ENCODE measurements at regions not wholly inside any gene's neighbourhood (a gene's known extent, or its start where the extent isn't known, plus 50 kb on each side); places are given as distances from the start of the nearest gene placed in this dataset.

- H3K27ac ChIP-seq = no peak overlapping the region
- no peaks in the 10 kb centered on the region for H3K4me1 ChIP-seq
- no peak for TF ChIP-seq CTCF (IDR thresholded peaks at IDR 0.05)
- no peak for TF ChIP-seq POLR2A (IDR thresholded peaks at IDR 0.05)
- no peaks in the 10 kb centered on the region for H3K36me3 ChIP-seq
- H3K9me3 ChIP-seq = no peaks in the 10 kb centered on the region
- H3K4me3 ChIP-seq = no peak overlapping the region
- DNase-seq = no peak
- H3K27me3 ChIP-seq = no peaks in the 10 kb centered on the region
Observed at GRCh38 chr2:65582364-65582763, 150.0 kb upstream of the SPRED2 start.

GRCh38 chr2:65580824-65581223 lies 148.4 kb upstream of the SPRED2 start:
- no peak for DNase-seq
- Histone ChIP-seq H3K4me3 (no peak overlapping the region), H3K36me3 (no peaks in the 10 kb centered on the region), H3K9me3 (no peaks in the 10 kb centered on the region), H3K27ac (no peak overlapping the region), H3K27me3 (no peaks in the 10 kb centered on the region), H3K4me1 (no peaks in the 10 kb centered on the region)
- no peak for TF ChIP-seq CTCF (IDR thresholded peaks at IDR 0.05)
- no peak for TF ChIP-seq POLR2A (IDR thresholded peaks at IDR 0.05)

GRCh38 chr2:65579506-65580235 lies 147.3 kb upstream of the SPRED2 start:
- TF ChIP-seq CTCF (IDR thresholded peaks at IDR 0.05) = no peak
- no peak for TF ChIP-seq POLR2A (IDR thresholded peaks at IDR 0.05)
- H3K27me3 ChIP-seq = no peaks in the 10 kb centered on the region
- H3K4me1 ChIP-seq = no peaks in the 10 kb centered on the region
- no peak overlapping the region for H3K27ac ChIP-seq
- no peak overlapping the region for H3K4me3 ChIP-seq
- no peaks in the 10 kb centered on the region for H3K9me3 ChIP-seq
- no peaks in the 10 kb centered on the region for H3K36me3 ChIP-seq
- no peak for DNase-seq

GRCh38 chr2:65577654-65578053 lies 145.3 kb upstream of the SPRED2 start:
- no peaks in the 10 kb centered on the region for H3K9me3 ChIP-seq
- no peaks in the 10 kb centered on the region for H3K27me3 ChIP-seq
- no peak overlapping the region for H3K4me3 ChIP-seq
- DNase-seq = no peak
- no peak overlapping the region for H3K27ac ChIP-seq
- no peaks in the 10 kb centered on the region for H3K36me3 ChIP-seq
- TF ChIP-seq CTCF (IDR thresholded peaks at IDR 0.05) (no peak), POLR2A (IDR thresholded peaks at IDR 0.05) (no peak)
- no peaks in the 10 kb centered on the region for H3K4me1 ChIP-seq

- Histone ChIP-seq H3K9me3 (no peaks in the 10 kb centered on the region), H3K27me3 (no peaks in the 10 kb centered on the region), H3K27ac (no peak overlapping the region), H3K36me3 (no peaks in the 10 kb centered on the region), H3K4me3 (no peak overlapping the region), H3K4me1 (no peaks in the 10 kb centered on the region)
- no peak for DNase-seq
- TF ChIP-seq POLR2A (IDR thresholded peaks at IDR 0.05) (no peak), CTCF (IDR thresholded peaks at IDR 0.05) (no peak)
Observed at GRCh38 chr2:65576861-65577601, 144.6 kb upstream of the SPRED2 start.

Data from Peyer's patch (tissue), 4 donors.